Pancreas (tissue), 10 donors: ENCODE measurements at regions not wholly inside any gene's neighbourhood (a gene's known extent, or its start where the extent isn't known, plus 50 kb on each side); places are given as distances from the start of the nearest gene placed in this dataset.

ENCODE experiments used
- ATAC-seq, 4 donors: fragments of 200-7000 bp; cut with Tn5 transposase; one replicate each; pipeline versions ENCODE4 v1.8.0 to v1.9.1; 2020; ENCODE audit warnings: mild to moderate bottlenecking in 4 of 4, moderate library complexity in 4 of 4
- DNase-seq, 6 donors: peaks; one replicate each; pipeline ENCODE4 v3.0.0-alpha.2; 2020
- FAIRE-seq: peaks from 2 replicates; lab custom pipeline; 2012; peaks lifted over from hg19 to GRCh38; lab: Jason Lieb, UNC
- H3K27ac ChIP-seq, 4 donors: fragments of 200-600 bp; sonication (generic); 1 replicate in 3 of 4; 2 replicates in 1 of 4; pipeline versions ENCODE4 v1.5.0 to v1.8.0; 2020
- H3K27me3 ChIP-seq, 4 donors: fragments of 200-600 bp; one replicate each; pipeline ENCODE4 v1.8.0; 2021
- H3K36me3 ChIP-seq, 3 donors: fragments of 200-600 bp; sonication (generic) in 1 of 3; one replicate each; pipeline versions ENCODE4 v1.5.0 to v1.8.0; 2020 to 2021
- H3K4me1 ChIP-seq, 3 donors: fragments of 200-600 bp; one replicate each; pipeline ENCODE4 v1.8.0; 2021
- H3K4me3 ChIP-seq, 4 donors: fragments of 200-600 bp; sonication (generic) in 2 of 4; one replicate each; pipeline versions ENCODE4 v1.5.0 to v1.8.0; 2020 to 2021
- H3K9me3 ChIP-seq, 4 donors: fragments of 200-600 bp; one replicate each; pipeline ENCODE4 v1.8.0; 2021
- WGBS, 2 donors: extraction: QIAGEN DNeasy Blood & Tissue Kit; methylation state at CpG; one replicate each; pipeline ENCODE4 v1.1.7; 2013; 5-methylcytosine and 5-hydroxymethylcytosine counted together
- intact Hi-C, 3 donors: fragments of 100-400 bp; cut with DNase I; formaldehyde crosslinking; loops; one replicate each; pipeline versions ENCODE4 v1.11.1 to v1.14.2; 2022
- TF ChIP-seq, protein P1 (sequence below), 4 donors: fragments of 200-600 bp; sonication (generic) in 3 of 4; IDR thresholded peaks; one replicate each; pipeline versions ENCODE4 v1.5.0 to v1.8.0; 2021; ENCODE audit warnings: antibody characterized with exemption in 4 of 4
- donor health status: healthy with polysubstance abuse.
- donor health status: DM: no; HTN: no; CAD: no; lungs with moderate emphysema.
- donor health status: DM: no; HTN: no; CAD: no.
- donor health status: control.
- donor health status: control.
- donor health status: Bipolar disorder and iron deficiency.
- donor health status: DM: yes; HTN: yes; CAD: no.
- donor health status: DM: no; HTN: no; CAD: no.
- donor health status: DM: no; HTN: no; CAD: no.
- donor health status: DM: yes; HTN: yes; CAD: no.

DNA sequence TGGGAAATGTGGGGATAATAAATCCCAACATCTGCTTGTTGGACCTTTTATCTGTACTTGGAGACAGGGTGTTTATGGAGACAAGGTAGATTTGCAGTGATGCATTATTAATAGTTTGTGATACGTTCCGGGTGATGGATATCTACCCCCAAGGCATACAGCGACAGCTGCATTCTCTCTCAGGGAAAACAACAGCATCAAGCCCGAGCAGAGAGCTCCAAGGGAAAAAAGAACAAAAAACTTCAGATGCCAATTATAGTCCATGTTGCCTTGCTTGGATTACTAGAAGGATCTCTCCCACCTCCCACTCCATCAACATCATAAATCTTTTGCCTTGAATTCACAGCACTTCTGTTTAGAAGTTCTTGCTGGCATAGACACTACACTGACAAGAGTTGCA, 187.5 kb upstream of the CDH11 start:
- DNase-seq: no peak
- Histone ChIP-seq H3K27ac (no peak overlapping the region), H3K4me3 (no peak overlapping the region), H3K36me3 (no peaks in the 10 kb centered on the region), H3K4me1 (no peaks in the 10 kb centered on the region), H3K27me3 (peaks cover 0 to 8% (median 0%) of the 10 kb centered on the region in 4 donors), H3K9me3 (no peaks in the 10 kb centered on the region)
- no peak for ATAC-seq
- no peak for FAIRE-seq
- TF ChIP-seq, protein P1, sequence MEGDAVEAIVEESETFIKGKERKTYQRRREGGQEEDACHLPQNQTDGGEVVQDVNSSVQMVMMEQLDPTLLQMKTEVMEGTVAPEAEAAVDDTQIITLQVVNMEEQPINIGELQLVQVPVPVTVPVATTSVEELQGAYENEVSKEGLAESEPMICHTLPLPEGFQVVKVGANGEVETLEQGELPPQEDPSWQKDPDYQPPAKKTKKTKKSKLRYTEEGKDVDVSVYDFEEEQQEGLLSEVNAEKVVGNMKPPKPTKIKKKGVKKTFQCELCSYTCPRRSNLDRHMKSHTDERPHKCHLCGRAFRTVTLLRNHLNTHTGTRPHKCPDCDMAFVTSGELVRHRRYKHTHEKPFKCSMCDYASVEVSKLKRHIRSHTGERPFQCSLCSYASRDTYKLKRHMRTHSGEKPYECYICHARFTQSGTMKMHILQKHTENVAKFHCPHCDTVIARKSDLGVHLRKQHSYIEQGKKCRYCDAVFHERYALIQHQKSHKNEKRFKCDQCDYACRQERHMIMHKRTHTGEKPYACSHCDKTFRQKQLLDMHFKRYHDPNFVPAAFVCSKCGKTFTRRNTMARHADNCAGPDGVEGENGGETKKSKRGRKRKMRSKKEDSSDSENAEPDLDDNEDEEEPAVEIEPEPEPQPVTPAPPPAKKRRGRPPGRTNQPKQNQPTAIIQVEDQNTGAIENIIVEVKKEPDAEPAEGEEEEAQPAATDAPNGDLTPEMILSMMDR (IDR thresholded peaks at IDR 0.05): no peak
- WGBS, 2 donors: 20 to 21% methylated on average over 4 of the region's 4 CpGs
- intact Hi-C loops: no loop called here

DNA sequence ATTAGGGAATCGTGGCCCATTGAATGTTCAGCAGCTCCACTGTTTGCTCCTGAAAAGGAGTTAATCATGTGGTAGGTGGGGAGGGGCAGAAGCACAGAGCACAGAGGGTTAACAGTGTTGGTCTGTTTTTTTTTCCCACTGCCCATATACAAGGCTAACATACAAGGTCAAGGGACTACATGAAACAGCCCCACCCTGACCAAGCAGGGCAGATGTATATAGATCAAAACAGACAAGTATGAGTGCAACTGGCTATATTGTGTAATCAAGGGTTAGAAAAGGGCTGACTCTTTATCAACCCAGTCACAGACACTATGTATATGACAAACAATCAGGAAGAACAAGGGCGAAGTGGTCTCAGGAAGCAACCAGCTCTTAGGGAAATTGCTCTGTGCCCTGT, 186.6 kb upstream of the CDH11 start:
- no peaks in the 10 kb centered on the region for H3K36me3 ChIP-seq
- intact Hi-C loops: no loop called here
- TF ChIP-seq, protein P1 (IDR thresholded peaks at IDR 0.05): no peak
- no peak overlapping the region for H3K4me3 ChIP-seq
- DNase-seq (no peak), ATAC-seq (no peak), FAIRE-seq (no peak)
- H3K4me1 ChIP-seq: no peaks in the 10 kb centered on the region
- 24 to 29% methylated on average over 2 of the region's 2 CpGs for WGBS, 2 donors
- no peaks in the 10 kb centered on the region for H3K9me3 ChIP-seq
- peaks cover 0 to 1% (median 0%) of the 10 kb centered on the region in 4 donors for H3K27me3 ChIP-seq
- H3K27ac ChIP-seq: no peak overlapping the region

DNA sequence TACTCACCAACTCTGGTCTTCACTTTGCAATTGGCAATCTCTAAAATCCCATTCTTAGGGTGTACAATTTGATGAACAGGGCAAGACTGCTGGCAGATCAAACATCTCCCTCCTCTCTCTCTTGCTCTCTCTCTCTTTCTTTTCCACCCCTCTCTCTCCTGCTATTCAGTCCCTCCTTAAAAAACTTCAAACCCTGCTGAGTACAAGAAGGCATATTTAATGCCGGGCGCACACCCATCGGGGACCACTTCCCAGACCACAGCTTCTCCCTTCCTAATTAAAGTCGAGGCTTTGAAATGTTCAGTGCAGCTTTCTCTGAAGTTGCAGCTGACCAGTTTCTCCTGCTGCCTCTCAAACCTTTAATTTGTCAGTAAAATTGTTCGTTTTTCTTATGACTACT, 185.4 kb upstream of the CDH11 start:
- no peak overlapping the region for H3K27ac ChIP-seq
- no peak for ATAC-seq
- no peaks in the 10 kb centered on the region for H3K27me3 ChIP-seq
- no peak overlapping the region for H3K4me3 ChIP-seq
- TF ChIP-seq, protein P1 (IDR thresholded peaks at IDR 0.05): no peak
- no peak for DNase-seq
- H3K4me1 ChIP-seq: no peaks in the 10 kb centered on the region
- intact Hi-C loops: no loop called here
- 65 to 66% methylated on average over 5 of the region's 5 CpGs for WGBS, 2 donors
- H3K36me3 ChIP-seq: no peaks in the 10 kb centered on the region
- H3K9me3 ChIP-seq: no peaks in the 10 kb centered on the region
- FAIRE-seq: no peak

DNA sequence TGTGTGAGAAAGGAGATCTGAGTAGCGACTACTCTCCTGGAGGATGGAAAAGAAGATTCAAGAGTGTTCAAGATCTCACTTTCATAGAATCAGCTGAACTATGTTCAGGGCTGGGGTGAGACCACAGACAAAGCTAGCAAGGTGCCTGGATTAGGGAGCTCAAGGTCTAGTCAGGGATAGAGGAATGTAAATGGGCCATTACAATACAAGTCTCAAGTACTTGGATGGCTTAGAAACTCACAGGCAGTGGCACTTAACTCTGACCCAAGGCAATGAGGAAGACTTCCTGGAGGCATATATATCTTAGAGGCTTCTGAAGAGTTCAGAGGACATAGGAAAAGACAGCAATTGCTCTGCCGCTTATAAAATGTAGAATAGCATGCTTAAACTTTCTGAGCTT, 184.9 kb upstream of the CDH11 start:
- Histone ChIP-seq H3K4me3 (no peak overlapping the region), H3K9me3 (no peaks in the 10 kb centered on the region), H3K27ac (no peak overlapping the region), H3K27me3 (no peaks in the 10 kb centered on the region), H3K4me1 (no peaks in the 10 kb centered on the region), H3K36me3 (no peaks in the 10 kb centered on the region)
- TF ChIP-seq, protein P1 (IDR thresholded peaks at IDR 0.05): no peak
- FAIRE-seq: no peak
- intact Hi-C loops: no loop called here
- DNase-seq: no peak
- WGBS, 2 donors: 38 to 55% methylated on average over 2 of the region's 2 CpGs
- no peak for ATAC-seq

DNA sequence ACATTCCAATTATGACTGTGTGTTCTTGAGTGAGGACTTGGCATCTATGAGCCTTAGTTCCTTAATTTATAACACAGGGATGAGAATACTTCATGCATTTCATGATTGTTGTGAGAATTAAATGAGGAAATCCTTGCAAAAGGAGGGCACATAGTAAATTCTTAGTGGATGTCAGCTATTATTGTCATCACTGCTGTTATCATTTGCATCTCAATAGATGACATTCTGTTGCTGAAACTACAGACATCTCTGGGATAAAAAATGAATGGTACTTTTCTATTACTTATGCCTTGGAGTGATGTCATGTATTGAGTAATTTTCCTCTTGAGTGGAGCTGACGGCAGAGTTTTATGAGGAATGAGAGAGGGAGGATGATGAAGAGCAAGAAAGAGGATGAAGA, 184.4 kb upstream of the CDH11 start:
- Histone ChIP-seq H3K27me3 (no peaks in the 10 kb centered on the region), H3K4me1 (no peaks in the 10 kb centered on the region), H3K4me3 (no peak overlapping the region), H3K9me3 (no peaks in the 10 kb centered on the region), H3K36me3 (no peaks in the 10 kb centered on the region), H3K27ac (no peak overlapping the region)
- FAIRE-seq (no peak), DNase-seq (no peak), ATAC-seq (no peak)
- TF ChIP-seq, protein P1 (IDR thresholded peaks at IDR 0.05): no peak
- 36 to 59% methylated on average over 1 of the region's 1 CpG for WGBS, 2 donors
- intact Hi-C loops: no loop called here
